B cell (primary cell): ENCODE measurements at regions not wholly inside any gene's neighbourhood (a gene's known extent, or its start where the extent isn't known, plus 50 kb on each side); places are given as distances from the start of the nearest gene placed in this dataset.
"Not testable (repeated sequence)": the region's sequence is repeated elsewhere in the genome, so short reads cannot be mapped to it uniquely, and the experiment has no call there.

Experiments
- ATAC-seq: fragments of 200-7000 bp; cut with Tn5 transposase; one replicate; pipeline ENCODE4 v1.10.0; 2021; ENCODE audit warnings: low read depth, mild to moderate bottlenecking, moderate number of reproducible peaks, moderate library complexity
- CTCF ChIA-PET: fragments of 350-600 bp; sonication (Branson Sonifier 250); formaldehyde crosslinking; loops from one replicate; lab custom pipeline; 2021; ENCODE audit warnings: antibody characterized with exemption, inconsistent platforms; lab: Charles Lee
- POLR2A ChIA-PET: fragments of 350-600 bp; sonication (Branson Sonifier 250); formaldehyde crosslinking; loops from one replicate; lab custom pipeline; 2021; ENCODE audit warnings: antibody characterized with exemption; lab: Charles Lee
- DNase-seq: peaks from one replicate; pipeline ENCODE4 v3.0.0; 2013
- H2AFZ ChIP-seq: 2 replicates; pipeline ENCODE4 v1.6.1; 2012; ENCODE audit warnings: mild to moderate bottlenecking, low read depth, low read length; ENCODE audit not compliant: insufficient read depth, poor library complexity, severe bottlenecking
- H3K27ac ChIP-seq, 2 donors: 1 replicate in 1 of 2; 2 replicates in 1 of 2; pipeline ENCODE4 v1.5.1; 2012 to 2013; ENCODE audit warnings: low read length in 2 of 2, mild to moderate bottlenecking in 2 of 2, moderate library complexity in 1 of 2
- H3K27me3 ChIP-seq, 4 experiments: fragments of 200-600 bp in 1 of 4; sonication (generic) in 1 of 4; replicated peaks in 1 of 4; 1 replicate in 2 of 4; 2 replicates in 2 of 4; pipeline versions ENCODE4 v1.6.1 to v1.7.0; 2013 to 2016; ENCODE audit warnings: low read length in 3 of 4, mild to moderate bottlenecking in 2 of 4, mixed read lengths in 1 of 4, moderate library complexity in 1 of 4; ENCODE audit not compliant: insufficient read depth in 4 of 4, control insufficient read depth in 3 of 4; ENCODE audit errors: control extremely low read depth in 1 of 4
- H3K36me3 ChIP-seq, 2 experiments: replicated peaks in 1 of 2; 1 replicate in 1 of 2; 2 replicates in 1 of 2; pipeline versions ENCODE4 v1.6.1 to v1.7.1; 2013; ENCODE audit warnings: low read length in 1 of 2; ENCODE audit not compliant: insufficient read depth in 2 of 2, control insufficient read depth in 1 of 2; ENCODE audit errors: control extremely low read depth in 1 of 2, extremely low read depth in 1 of 2
- H3K4me1 ChIP-seq, 2 donors: fragments of 200-600 bp in 1 of 2; sonication (generic) in 1 of 2; 1 replicate in 1 of 2; 2 replicates in 1 of 2; pipeline versions ENCODE4 v1.5.1 to v1.6.1; 2013 to 2017; ENCODE audit warnings: low read length in 2 of 2; ENCODE audit not compliant: control insufficient read depth in 2 of 2, insufficient read depth in 2 of 2
- H3K4me2 ChIP-seq: replicated peaks from 2 replicates; pipeline ENCODE3; 2012; ENCODE audit warnings: mild to moderate bottlenecking, low read depth, low read length; ENCODE audit not compliant: poor library complexity, severe bottlenecking
- H3K4me3 ChIP-seq, 5 experiments: fragments of 200-600 bp in 1 of 5; sonication (generic) in 1 of 5; 1 replicate in 3 of 5; 2 replicates in 2 of 5; pipeline versions ENCODE4 v1.5.1 to v1.7.0; 2011 to 2016; ENCODE audit warnings: low read length in 4 of 5, mild to moderate bottlenecking in 4 of 5, low read depth in 2 of 5, control low read depth in 1 of 5, moderate library complexity in 1 of 5; ENCODE audit not compliant: insufficient read depth in 1 of 5; ENCODE audit errors: control extremely low read depth in 1 of 5, extremely low read depth in 1 of 5
- H3K79me2 ChIP-seq: fragments of 200-600 bp; sonication (generic); one replicate; pipeline ENCODE4 v1.6.0; 2016; ENCODE audit warnings: low read length; ENCODE audit not compliant: control insufficient read depth, insufficient read depth
- H3K9ac ChIP-seq: fragments of 200-600 bp; sonication (generic); 2 replicates; pipeline ENCODE4 v1.6.1; 2017; ENCODE audit warnings: mild to moderate bottlenecking, low read length, moderate library complexity
- H3K9me3 ChIP-seq, 3 donors: one replicate each; pipeline versions ENCODE4 v1.6.1 to v1.7.1; 2013; ENCODE audit warnings: low read length in 2 of 3; ENCODE audit not compliant: control insufficient read depth in 2 of 3, insufficient read depth in 1 of 3; ENCODE audit errors: control extremely low read depth in 1 of 3
- H4K20me1 ChIP-seq: 2 replicates; pipeline ENCODE4 v1.6.0; 2012; ENCODE audit warnings: mild to moderate bottlenecking, low read length; ENCODE audit not compliant: insufficient read depth, control insufficient read depth, poor library complexity, severe bottlenecking
- H3K27ac Mint-ChIP-seq: one replicate; pipeline ENCODE4 v1.8.0; 2021; ENCODE audit warnings: mixed read lengths
- H3K27me3 Mint-ChIP-seq: one replicate; pipeline ENCODE4 v1.8.0; 2021; ENCODE audit warnings: mixed read lengths
- H3K4me1 Mint-ChIP-seq: one replicate; pipeline ENCODE4 v1.8.0; 2021; ENCODE audit warnings: mixed read lengths
- H3K4me3 Mint-ChIP-seq: one replicate; pipeline ENCODE4 v1.8.0; 2021; ENCODE audit warnings: mixed read lengths
- H3K9me3 Mint-ChIP-seq: one replicate; pipeline ENCODE4 v1.8.0; 2022; ENCODE audit warnings: mixed read lengths; ENCODE audit not compliant: insufficient read depth
- CTCF ChIP-seq: fragments of 200-600 bp; IDR thresholded peaks from one replicate; pipeline ENCODE4 v1.8.0; 2022; ENCODE audit warnings: antibody characterized with exemption, mild to moderate bottlenecking
- EZH2 ChIP-seq: IDR thresholded peaks from 2 replicates; pipeline ENCODE4 v1.6.1; 2012; ENCODE audit warnings: borderline replicate concordance, low read depth, mild to moderate bottlenecking, moderate library complexity, low read length; ENCODE audit not compliant: insufficient read depth, poor library complexity, severe bottlenecking
- WGBS: methylation state at CpG from one replicate; pipeline ENCODE4 v1.1.5; 2013; ENCODE audit warnings: missing lambda C conversion rate; ENCODE audit not compliant: insufficient coverage; 5-methylcytosine and 5-hydroxymethylcytosine counted together
- intact Hi-C: fragments of 100-400 bp; cut with micrococcal nuclease; formaldehyde crosslinking; loops from one replicate; pipeline ENCODE4 v1.10.0; 2022

GRCh38 chr4:84146300-84146959 lies 352.7 kb downstream of the NKX6-1 start:
- CTCF ChIA-PET: no interaction called here
- intact Hi-C loops: no loop called here
- 30% methylated on average over 2 of the region's 3 CpGs for WGBS

DNA sequence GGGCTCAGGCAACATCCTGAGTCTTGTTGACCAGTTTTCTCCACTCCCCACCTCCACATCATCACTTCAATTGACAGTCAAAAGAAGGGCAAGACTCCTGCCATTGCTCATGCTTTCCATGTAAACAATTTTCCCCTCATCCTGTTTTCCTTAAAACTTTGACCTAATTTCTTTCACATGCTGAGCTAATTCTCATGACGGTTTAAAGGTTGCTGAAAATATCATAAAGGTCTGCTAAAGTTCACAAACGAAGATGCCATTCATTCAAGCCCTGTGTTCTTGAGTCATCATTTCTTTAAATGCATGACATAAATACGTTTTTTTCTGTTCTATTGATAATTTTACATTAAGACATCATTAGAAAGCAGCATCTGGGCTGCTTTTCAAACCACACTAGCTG lies 353.9 kb downstream of the NKX6-1 start:
- ChIA-PET POLR2A (no interaction called here), CTCF (no interaction called here)
- Histone ChIP-seq H3K9me3 (no peaks in the 10 kb centered on the region), H3K9ac (no peak overlapping the region), H3K79me2 (no peaks in the 10 kb centered on the region), H3K4me2 (no peak overlapping the region), H3K36me3 (no peaks in the 10 kb centered on the region), H3K27ac (no peak overlapping the region), H2AFZ (no peak overlapping the region), H4K20me1 (no peaks in the 10 kb centered on the region), H3K27me3 (no peaks in the 10 kb centered on the region), H3K4me1 (no peaks in the 10 kb centered on the region), H3K4me3 (no peak overlapping the region)
- Mint-ChIP-seq H3K4me3 (no peak overlapping the region), H3K4me1 (no peaks in the 10 kb centered on the region), H3K9me3 (peaks cover 2% of the 10 kb centered on the region), H3K27ac (no peak overlapping the region), H3K27me3 (no peaks in the 10 kb centered on the region)
- TF ChIP-seq EZH2: no peak
- no peak for TF ChIP-seq CTCF
- no peak for ATAC-seq
- WGBS: no CpG with 5 or more reads among the region's 3 CpGs
- intact Hi-C loops: no loop called here
- DNase-seq: no peak

More at GRCh38 chr4:84146300-84146959, 352.7 kb downstream of the NKX6-1 start:
- Mint-ChIP-seq H3K4me1 (no peaks in the 10 kb centered on the region), H3K9me3 (peaks cover 2% of the 10 kb centered on the region), H3K27ac (no peak overlapping the region), H3K4me3 (no peak overlapping the region), H3K27me3 (no peaks in the 10 kb centered on the region)
- ATAC-seq: no peak
- H3K27ac ChIP-seq: no peak overlapping the region
- H3K79me2 ChIP-seq: no peaks in the 10 kb centered on the region
- H3K9ac ChIP-seq: no peak overlapping the region
- no peaks in the 10 kb centered on the region for H3K27me3 ChIP-seq
- H3K4me3 ChIP-seq: no peak overlapping the region
- no peaks in the 10 kb centered on the region for H3K4me1 ChIP-seq
- no peak overlapping the region for H3K4me2 ChIP-seq
- H3K9me3 ChIP-seq: no peaks in the 10 kb centered on the region
- H2AFZ ChIP-seq: no peak overlapping the region
- H3K36me3 ChIP-seq: no peaks in the 10 kb centered on the region
- no peak for TF ChIP-seq CTCF
- no peak for TF ChIP-seq EZH2
- POLR2A ChIA-PET: no interaction called here
- H4K20me1 ChIP-seq: no peaks in the 10 kb centered on the region
- DNase-seq: no peak

- H4K20me1 ChIP-seq, ATAC-seq, H3K9me3 Mint-ChIP-seq, H3K9me3 ChIP-seq, intact Hi-C loops, H3K4me2 ChIP-seq, H3K27ac ChIP-seq, H3K36me3 ChIP-seq, DNase-seq, H3K27me3 ChIP-seq, POLR2A ChIA-PET, H3K4me3 ChIP-seq, H3K4me1 ChIP-seq, H3K4me1 Mint-ChIP-seq, H3K9ac ChIP-seq, H3K79me2 ChIP-seq, H3K27ac Mint-ChIP-seq, H3K27me3 Mint-ChIP-seq, CTCF ChIA-PET, H3K4me3 Mint-ChIP-seq, H2AFZ ChIP-seq: not testable (repeated sequence)
- WGBS: 85% methylated on average over 18 of the region's 20 CpGs
Observed at GRCh38 chr4:84126911-84127310, 372.2 kb downstream of the NKX6-1 start.
